ENCODE measurements at regions not wholly inside any gene's neighbourhood (a gene's known extent, or its start where the extent isn't known, plus 50 kb on each side); places are given as distances from the start of the nearest gene placed in this dataset.

DNA sequence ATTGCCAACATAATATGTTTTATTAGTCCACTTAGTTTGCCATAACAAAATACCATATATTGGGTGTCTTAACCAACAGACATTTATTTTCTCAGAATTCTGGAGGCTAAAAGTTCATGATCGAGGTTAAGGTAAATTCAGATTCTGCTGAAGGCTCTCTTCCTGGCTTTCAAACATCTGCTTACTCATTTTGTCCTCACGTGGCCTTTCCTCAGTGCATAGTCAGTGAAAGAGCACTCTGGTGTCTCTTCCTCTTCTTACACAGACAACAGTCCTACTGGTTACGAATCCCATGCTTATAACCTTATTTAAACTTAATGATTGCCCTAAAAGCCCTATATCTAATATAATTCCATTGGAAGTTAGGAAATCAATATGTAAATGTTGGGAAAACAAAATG lies 479.7 kb downstream of the FSCB start:
- DNase-seq (ENCODE audit: low spot score) (no peak), ATAC-seq (no peak)
- Histone ChIP-seq H3K36me3 (ENCODE audit: insufficient read depth) (no peaks in the 10 kb centered on the region), H3K4me3 (no peak overlapping the region), H3K9me2 (ENCODE audit: insufficient read depth) (no peaks in the 10 kb centered on the region), H3K27me3 (ENCODE audit: insufficient read depth) (no peaks in the 10 kb centered on the region), H3K79me2 (replicated peaks; ENCODE audit: insufficient read depth) (no peaks in the 10 kb centered on the region), H3F3A (replicated peaks; ENCODE audit: low read depth) (no peaks in the 10 kb centered on the region), H3K4me1 (ENCODE audit: insufficient read depth) (no peaks in the 10 kb centered on the region; the same call in 1 of the 2 replicates), H4K20me1 (replicated peaks; ENCODE audit: insufficient read depth) (no peaks in the 10 kb centered on the region), H2AFZ (no peak overlapping the region), H3K4me2 (no peak overlapping the region), H3K27ac (ENCODE audit: low read depth) (no peak overlapping the region)
- TF ChIP-seq EZH2phosphoT487 (IDR thresholded peaks at IDR 0.05; ENCODE audit: unreplicated experiment) (no peak), ZNF331 (CRISPR knock-in tag; IDR thresholded peaks at IDR 0.05; ENCODE audit: low read depth) (no peak), ZNF114 (CRISPR knock-in tag; IDR thresholded peaks at IDR 0.05) (no peak), EZH2 (IDR thresholded peaks at IDR 0.05; ENCODE audit: low read depth, unreplicated experiment) (no peak), JUNB (IDR thresholded peaks at IDR 0.05; ENCODE audit: unreplicated experiment) (no peak), NANOG (IDR thresholded peaks at IDR 0.05; ENCODE audit: borderline replicate concordance) (no peak), CREB1 (CRISPR knock-in tag; IDR thresholded peaks at IDR 0.05; ENCODE audit: low read depth) (no peak)
- TF ChIP-seq, protein P1, sequence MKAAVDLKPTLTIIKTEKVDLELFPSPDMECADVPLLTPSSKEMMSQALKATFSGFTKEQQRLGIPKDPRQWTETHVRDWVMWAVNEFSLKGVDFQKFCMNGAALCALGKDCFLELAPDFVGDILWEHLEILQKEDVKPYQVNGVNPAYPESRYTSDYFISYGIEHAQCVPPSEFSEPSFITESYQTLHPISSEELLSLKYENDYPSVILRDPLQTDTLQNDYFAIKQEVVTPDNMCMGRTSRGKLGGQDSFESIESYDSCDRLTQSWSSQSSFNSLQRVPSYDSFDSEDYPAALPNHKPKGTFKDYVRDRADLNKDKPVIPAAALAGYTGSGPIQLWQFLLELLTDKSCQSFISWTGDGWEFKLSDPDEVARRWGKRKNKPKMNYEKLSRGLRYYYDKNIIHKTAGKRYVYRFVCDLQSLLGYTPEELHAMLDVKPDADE (IDR thresholded peaks at IDR 0.05), result no peak
- TF ChIP-seq, protein P2, sequence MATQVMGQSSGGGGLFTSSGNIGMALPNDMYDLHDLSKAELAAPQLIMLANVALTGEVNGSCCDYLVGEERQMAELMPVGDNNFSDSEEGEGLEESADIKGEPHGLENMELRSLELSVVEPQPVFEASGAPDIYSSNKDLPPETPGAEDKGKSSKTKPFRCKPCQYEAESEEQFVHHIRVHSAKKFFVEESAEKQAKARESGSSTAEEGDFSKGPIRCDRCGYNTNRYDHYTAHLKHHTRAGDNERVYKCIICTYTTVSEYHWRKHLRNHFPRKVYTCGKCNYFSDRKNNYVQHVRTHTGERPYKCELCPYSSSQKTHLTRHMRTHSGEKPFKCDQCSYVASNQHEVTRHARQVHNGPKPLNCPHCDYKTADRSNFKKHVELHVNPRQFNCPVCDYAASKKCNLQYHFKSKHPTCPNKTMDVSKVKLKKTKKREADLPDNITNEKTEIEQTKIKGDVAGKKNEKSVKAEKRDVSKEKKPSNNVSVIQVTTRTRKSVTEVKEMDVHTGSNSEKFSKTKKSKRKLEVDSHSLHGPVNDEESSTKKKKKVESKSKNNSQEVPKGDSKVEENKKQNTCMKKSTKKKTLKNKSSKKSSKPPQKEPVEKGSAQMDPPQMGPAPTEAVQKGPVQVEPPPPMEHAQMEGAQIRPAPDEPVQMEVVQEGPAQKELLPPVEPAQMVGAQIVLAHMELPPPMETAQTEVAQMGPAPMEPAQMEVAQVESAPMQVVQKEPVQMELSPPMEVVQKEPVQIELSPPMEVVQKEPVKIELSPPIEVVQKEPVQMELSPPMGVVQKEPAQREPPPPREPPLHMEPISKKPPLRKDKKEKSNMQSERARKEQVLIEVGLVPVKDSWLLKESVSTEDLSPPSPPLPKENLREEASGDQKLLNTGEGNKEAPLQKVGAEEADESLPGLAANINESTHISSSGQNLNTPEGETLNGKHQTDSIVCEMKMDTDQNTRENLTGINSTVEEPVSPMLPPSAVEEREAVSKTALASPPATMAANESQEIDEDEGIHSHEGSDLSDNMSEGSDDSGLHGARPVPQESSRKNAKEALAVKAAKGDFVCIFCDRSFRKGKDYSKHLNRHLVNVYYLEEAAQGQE (IDR thresholded peaks at IDR 0.05; ENCODE audit: unreplicated experiment), result no peak
- TF ChIP-seq, protein P3, sequence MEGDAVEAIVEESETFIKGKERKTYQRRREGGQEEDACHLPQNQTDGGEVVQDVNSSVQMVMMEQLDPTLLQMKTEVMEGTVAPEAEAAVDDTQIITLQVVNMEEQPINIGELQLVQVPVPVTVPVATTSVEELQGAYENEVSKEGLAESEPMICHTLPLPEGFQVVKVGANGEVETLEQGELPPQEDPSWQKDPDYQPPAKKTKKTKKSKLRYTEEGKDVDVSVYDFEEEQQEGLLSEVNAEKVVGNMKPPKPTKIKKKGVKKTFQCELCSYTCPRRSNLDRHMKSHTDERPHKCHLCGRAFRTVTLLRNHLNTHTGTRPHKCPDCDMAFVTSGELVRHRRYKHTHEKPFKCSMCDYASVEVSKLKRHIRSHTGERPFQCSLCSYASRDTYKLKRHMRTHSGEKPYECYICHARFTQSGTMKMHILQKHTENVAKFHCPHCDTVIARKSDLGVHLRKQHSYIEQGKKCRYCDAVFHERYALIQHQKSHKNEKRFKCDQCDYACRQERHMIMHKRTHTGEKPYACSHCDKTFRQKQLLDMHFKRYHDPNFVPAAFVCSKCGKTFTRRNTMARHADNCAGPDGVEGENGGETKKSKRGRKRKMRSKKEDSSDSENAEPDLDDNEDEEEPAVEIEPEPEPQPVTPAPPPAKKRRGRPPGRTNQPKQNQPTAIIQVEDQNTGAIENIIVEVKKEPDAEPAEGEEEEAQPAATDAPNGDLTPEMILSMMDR (conservative IDR thresholded peaks at IDR 0.05; ENCODE audit: low read depth in 2 of 2), result no peak
- TF ChIP-seq, protein P4, sequence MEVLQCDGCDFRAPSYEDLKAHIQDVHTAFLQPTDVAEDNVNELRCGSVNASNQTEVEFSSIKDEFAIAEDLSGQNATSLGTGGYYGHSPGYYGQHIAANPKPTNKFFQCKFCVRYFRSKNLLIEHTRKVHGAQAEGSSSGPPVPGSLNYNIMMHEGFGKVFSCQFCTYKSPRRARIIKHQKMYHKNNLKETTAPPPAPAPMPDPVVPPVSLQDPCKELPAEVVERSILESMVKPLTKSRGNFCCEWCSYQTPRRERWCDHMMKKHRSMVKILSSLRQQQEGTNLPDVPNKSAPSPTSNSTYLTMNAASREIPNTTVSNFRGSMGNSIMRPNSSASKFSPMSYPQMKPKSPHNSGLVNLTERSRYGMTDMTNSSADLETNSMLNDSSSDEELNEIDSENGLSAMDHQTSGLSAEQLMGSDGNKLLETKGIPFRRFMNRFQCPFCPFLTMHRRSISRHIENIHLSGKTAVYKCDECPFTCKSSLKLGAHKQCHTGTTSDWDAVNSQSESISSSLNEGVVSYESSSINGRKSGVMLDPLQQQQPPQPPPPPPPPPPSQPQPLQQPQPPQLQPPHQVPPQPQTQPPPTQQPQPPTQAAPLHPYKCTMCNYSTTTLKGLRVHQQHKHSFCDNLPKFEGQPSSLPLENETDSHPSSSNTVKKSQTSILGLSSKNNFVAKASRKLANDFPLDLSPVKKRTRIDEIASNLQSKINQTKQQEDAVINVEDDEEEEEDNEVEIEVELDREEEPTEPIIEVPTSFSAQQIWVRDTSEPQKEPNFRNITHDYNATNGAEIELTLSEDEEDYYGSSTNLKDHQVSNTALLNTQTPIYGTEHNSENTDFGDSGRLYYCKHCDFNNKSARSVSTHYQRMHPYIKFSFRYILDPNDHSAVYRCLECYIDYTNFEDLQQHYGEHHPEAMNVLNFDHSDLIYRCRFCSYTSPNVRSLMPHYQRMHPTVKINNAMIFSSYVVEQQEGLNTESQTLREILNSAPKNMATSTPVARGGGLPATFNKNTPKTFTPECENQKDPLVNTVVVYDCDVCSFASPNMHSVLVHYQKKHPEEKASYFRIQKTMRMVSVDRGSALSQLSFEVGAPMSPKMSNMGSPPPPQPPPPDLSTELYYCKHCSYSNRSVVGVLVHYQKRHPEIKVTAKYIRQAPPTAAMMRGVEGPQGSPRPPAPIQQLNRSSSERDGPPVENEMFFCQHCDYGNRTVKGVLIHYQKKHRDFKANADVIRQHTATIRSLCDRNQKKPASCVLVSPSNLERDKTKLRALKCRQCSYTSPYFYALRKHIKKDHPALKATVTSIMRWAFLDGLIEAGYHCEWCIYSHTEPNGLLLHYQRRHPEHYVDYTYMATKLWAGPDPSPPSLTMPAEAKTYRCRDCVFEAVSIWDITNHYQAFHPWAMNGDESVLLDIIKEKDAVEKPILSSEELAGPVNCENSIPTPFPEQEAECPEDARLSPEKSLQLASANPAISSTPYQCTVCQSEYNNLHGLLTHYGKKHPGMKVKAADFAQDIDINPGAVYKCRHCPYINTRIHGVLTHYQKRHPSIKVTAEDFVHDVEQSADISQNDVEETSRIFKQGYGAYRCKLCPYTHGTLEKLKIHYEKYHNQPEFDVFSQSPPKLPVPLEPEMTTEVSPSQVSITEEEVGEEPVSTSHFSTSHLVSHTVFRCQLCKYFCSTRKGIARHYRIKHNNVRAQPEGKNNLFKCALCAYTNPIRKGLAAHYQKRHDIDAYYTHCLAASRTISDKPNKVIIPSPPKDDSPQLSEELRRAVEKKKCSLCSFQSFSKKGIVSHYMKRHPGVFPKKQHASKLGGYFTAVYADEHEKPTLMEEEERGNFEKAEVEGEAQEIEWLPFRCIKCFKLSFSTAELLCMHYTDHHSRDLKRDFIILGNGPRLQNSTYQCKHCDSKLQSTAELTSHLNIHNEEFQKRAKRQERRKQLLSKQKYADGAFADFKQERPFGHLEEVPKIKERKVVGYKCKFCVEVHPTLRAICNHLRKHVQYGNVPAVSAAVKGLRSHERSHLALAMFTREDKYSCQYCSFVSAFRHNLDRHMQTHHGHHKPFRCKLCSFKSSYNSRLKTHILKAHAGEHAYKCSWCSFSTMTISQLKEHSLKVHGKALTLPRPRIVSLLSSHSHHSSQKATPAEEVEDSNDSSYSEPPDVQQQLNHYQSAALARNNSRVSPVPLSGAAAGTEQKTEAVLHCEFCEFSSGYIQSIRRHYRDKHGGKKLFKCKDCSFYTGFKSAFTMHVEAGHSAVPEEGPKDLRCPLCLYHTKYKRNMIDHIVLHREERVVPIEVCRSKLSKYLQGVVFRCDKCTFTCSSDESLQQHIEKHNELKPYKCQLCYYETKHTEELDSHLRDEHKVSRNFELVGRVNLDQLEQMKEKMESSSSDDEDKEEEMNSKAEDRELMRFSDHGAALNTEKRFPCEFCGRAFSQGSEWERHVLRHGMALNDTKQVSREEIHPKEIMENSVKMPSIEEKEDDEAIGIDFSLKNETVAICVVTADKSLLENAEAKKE (CRISPR knock-in tag; IDR thresholded peaks at IDR 0.05), result no peak
- Mint-ChIP-seq H3K4me1 (peaks cover 11% of the 10 kb centered on the region), H3K9me3 (no peaks in the 10 kb centered on the region; the same call in 1 of the 3 replicates), H3K36me3 (ENCODE audit: low read depth) (no peaks in the 10 kb centered on the region), H3K27ac (no peak overlapping the region), H3K27me3 (ENCODE audit: insufficient read depth, low read depth, poor library complexity) (peaks cover 3% of the 10 kb centered on the region), H3K4me3 (no peak overlapping the region)

All from GM23338 (cell line).